NCI-H1092 treated with DMSO at 0.1 percent for 48 hours (cell line): ENCODE measurements at regions not wholly inside any gene's neighbourhood (a gene's known extent, or its start where the extent isn't known, plus 50 kb on each side); places are given as distances from the start of the nearest gene placed in this dataset.

Source experiments
- DNase-seq: peaks from one replicate; lab custom pipeline; 2025; lab: John Stamatoyannopoulos, UW

- no peak for DNase-seq
Observed at GRCh38 chr5:105581988-105582690, 2019.5 kb upstream of the NUDT12 start.

DNA sequence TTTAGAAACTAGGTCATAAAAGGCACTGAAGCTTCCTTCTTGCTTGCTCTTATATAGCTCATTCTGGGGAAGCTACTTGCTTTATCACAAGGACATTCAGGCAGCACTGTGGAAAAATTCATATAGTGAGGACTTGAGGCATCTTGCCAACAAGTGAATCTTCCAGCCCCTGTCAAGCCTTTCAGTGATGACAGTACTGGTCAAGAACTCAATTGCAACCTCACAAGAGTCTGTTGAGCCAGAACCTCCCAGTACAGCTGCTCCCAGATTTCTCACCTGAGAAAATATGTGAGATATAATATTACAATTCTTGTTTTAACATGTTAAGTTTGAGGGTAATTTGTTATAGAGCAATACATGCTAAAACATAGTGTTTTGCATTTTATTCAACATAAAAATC is 2011.0 kb upstream of the NUDT12 start:
- DNase-seq = no peak

- DNase-seq = no peak
Observed at GRCh38 chr5:105565531-105565930, 2002.9 kb upstream of the NUDT12 start.

GRCh38 chr5:105563842-105564241 is 2001.3 kb upstream of the NUDT12 start:
- DNase-seq = no peak

- no peak for DNase-seq
Observed at GRCh38 chr5:105554568-105555169, 1992.1 kb upstream of the NUDT12 start.

DNA sequence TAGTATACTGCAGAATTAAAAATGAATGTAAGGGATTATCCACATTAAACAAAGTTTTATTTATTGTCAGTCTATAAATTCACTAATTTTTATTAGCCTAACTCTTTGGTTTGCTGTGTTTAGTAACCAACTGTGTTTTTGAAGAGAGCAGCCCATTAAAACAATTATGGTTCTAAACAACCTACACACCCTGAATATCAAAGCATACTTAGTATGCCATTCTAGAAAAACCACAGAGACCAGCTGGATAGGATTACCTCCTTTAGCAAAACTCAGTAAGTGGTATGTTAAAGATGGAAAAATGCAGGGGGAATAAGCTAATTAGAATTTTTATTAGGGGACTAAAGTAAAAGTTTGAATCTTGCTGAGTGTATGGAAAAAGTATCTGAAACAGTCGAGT is 1981.7 kb upstream of the NUDT12 start:
- no peak for DNase-seq

DNA sequence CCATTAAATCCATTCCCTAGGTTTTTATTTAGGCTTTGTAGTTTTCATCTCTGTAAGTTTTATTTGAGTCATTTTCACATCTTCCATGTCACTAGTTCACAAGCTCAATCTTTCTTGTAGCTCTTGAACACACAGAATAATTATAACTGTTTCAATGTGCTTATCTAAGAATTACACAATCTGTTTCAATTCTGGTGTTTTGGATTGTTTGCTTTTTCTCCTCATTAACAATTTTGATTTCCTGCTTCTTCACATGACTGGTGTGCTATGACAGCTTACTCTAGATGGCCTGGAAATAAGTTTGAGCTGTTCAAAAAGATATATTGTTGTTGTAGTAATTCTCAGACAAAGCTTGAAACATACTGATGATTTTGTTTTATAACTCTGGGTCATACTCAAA is 1974.1 kb upstream of the NUDT12 start:
- no peak for DNase-seq

DNA sequence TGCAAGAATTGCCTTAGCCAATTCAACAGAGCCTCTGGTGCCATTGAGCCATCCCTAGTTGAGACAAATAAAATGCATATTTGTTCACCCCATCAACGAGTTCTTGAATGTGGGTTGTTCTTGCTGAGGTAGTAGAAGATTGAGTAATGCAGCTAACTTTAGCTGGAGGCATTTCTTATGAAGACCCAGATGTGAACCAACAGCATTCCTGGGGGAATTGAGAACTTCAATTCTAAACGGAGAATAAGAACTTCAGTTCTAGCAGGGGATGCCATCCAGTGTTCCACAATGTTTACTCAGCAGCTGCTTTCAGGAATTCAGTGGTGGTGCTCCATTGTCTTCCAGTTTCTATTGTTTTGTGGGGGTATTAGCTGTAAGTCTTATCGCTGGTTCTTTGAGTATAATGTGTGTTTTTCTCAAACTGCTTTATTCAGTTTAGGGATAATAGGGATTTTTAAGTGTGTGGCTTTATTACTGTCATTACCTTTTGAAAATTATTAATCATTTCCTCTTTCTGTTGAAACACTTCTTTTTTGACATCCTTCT is 1968.2 kb upstream of the NUDT12 start:
- DNase-seq = no peak

DNA sequence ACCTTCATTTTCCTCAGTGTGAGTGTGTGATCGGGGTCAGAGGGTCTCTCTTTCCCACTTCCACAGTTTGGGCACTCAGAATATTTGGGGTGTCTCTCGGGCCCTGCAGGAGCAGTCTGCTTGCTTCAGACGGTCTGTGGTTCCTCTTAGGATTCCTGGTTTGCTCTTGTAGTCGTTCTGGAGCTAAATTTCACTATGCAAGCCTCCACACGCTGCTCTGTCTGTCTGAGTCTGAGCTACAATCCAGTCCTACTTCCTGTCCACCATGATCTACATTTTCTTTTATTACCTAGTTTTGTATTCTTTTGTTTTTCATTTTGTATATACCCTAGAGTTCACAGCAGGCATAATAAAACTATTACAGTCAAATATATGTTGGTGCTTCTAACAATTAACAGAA is 1967.3 kb upstream of the NUDT12 start:
- no peak for DNase-seq

- DNase-seq = no peak
Observed at GRCh38 chr5:105508519-105508918, 1945.9 kb upstream of the NUDT12 start.

GRCh38 chr5:105506692-105507277 is 1944.2 kb upstream of the NUDT12 start:
- no peak for DNase-seq

DNA sequence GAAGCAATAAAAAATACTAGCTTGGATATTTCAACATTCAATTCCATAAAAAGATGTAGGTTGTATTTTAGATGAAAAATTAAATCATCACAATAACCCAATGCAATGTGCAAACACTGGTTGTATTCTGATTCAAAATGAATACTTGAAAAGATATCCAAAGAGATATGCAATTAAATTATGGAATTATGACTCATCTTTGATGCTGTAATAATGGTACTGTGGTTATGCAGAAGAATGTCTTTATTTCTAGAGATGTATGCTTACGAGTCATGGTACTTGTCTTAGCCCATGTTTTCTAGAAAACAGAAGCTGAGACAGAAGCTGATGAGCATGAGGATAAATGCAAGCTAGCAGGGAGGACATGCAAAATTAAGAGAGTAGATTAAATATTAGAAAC is 1941.4 kb upstream of the NUDT12 start:
- no peak for DNase-seq

DNA sequence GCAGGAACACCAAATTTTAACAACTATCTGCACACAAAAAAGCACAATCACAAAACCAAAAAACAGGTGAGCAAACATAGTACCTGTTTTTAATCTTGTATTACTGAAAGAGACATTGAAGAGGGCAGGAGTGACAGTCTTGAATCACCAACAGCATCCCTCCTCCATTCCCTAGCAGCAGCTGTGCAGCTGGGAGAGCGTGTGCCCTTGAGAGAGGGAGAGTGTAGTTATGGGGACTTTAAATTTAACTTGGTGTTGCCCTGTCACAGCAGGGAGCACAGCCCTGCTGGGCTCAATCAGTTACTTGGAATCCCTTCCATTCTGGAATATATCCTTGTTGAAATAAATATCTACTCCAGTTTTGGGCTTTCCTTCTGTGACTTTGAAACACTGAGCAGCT is 1938.7 kb upstream of the NUDT12 start:
- no peak for DNase-seq

DNA sequence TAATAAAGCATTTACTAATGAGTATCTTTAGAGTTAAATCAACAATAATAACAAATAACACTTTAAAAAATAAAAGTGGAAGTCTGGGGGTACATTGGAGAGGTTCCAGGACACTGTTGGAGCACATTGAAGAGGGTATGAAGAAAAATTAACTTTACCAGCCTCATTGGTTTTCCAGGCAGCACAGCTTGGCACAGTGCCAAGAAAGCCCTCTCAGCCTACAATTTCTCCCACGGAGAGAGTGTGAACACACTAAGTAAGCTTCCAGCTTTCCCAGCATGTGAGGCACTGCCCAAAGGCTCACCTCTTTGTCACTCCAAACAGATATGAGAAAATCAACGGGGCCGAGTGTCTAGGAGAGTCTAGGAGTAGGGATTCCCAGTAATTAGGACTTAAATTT is 1912.8 kb upstream of the NUDT12 start:
- no peak for DNase-seq

DNA sequence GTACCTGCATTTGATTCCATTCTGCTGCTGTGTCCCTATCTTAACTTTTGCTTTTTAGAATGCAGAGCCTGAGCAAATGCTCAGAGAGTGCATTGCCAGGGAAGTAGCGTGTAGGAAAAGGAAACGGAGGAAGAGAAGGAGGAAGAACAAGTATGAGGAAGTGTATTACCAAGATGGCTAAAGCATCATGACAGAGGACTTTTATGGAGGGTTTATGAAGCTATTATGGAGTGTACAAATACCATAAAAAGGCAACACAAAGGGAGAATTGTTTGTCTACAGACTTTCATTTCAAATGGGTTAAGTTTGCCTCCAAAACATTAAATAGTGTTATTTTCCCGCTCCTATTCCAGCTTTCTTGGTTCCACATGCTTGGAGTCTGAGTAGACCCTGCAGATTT is 1899.8 kb upstream of the NUDT12 start:
- no peak for DNase-seq

DNA sequence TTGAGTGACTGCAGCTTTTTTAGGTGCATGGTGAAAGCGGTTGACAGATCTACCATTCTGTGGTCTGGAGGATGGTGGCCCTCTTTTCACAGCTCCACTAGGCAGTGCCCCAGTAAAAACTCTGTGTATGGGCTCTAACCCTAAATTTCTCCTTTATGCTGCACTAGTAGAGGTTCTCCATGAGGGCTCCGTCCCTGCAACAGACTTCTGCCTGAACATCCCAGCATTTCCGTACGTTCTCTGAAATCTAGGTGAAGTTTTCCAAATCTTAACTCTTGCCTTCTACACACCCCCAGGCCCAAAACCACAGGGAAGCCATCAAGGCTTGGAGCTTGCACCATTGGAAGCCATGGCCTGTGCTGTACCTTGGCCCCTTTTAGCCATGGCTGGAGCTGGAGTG is 1898.1 kb upstream of the NUDT12 start:
- DNase-seq = no peak

DNA sequence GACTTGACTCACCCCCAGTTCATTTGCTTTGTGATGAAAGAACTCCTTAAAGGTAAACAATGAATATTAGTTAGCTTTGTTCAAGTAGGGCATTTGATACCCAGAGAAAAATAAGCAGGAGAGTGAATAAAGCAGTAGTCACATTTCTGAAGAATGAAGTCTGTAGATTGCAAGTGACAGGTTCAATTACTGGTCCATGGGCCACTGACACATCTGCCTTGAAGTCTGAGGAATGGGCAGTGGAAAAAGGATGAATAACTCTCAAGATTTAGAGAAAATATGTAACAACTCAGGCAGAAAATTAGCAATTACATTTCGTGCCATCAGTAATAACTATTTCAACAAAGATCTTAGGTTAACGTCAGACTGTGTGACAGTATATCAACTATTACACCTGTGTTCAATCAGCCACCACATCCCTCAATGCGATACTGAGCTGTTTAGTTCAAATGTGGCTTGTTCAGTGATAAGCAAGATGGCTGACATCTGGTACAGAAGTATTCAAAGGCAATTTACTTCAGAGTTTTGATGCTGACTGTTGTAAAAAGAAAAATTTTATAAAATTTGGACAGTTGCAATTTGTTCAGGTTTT is 1890.7 kb upstream of the NUDT12 start:
- no peak for DNase-seq

- DNase-seq = no peak
Observed at GRCh38 chr5:105448271-105448670, 1885.7 kb upstream of the NUDT12 start.

DNA sequence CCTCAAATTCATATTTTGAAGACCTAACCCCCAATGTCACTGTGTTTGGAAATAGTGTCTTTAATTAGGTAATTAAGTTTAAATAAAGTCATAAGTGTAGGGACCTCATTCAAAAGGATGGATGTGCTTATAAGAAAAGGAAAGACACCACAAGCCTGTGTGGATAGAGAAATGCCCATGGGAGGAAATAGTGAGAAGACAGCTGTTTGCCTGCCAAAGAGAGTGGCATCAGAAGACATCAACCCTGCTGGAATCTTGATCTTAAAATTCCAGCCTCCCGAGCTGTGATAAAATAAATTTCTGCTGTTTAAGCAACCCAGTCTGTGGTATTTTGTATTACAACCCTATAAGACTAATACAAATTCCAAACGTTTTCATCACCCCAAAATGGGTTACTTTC is 1867.9 kb upstream of the NUDT12 start:
- DNase-seq = no peak

DNA sequence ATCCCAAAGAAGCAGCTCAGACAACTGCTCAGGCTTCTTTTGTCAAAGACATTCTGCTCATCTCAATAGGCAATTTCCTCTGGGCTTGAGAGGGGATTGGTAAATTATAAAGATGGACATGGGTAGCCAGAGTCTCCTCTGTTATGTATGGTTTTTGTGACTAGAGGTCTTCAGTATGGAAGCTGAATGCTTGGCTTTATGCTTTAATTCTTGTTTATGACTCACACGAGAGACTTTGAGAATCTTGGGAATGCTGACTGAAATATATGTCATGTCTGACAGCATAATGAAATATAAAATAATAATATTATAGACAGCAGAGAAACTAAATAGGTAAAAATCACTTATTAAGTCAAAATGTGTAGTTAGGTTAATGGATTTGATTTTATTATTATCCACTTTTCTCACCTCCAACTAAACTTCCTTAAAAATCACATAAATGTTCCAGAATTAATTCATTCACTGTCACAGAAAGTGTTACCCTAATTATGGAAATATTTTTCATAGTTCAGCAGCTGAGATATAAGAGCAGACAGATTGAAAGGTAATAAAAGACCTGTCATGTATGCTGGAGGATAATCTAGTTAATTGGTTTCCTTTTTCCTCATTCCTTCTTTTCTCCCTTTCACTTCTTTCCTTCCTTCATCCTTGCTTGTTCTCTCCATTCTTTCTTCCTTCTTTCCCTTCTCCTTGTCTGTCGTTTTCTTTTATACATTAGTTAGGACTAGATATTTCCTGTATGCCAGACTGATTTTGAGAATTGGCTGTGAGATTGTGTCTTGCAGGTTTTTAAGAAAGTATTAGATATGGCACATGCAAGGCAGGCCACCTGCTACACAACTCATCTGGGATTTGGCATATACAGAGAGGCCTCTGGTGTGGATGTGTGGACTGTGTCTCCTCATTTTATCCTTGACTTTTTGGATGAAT is 1866.1 kb upstream of the NUDT12 start:
- DNase-seq = no peak

DNA sequence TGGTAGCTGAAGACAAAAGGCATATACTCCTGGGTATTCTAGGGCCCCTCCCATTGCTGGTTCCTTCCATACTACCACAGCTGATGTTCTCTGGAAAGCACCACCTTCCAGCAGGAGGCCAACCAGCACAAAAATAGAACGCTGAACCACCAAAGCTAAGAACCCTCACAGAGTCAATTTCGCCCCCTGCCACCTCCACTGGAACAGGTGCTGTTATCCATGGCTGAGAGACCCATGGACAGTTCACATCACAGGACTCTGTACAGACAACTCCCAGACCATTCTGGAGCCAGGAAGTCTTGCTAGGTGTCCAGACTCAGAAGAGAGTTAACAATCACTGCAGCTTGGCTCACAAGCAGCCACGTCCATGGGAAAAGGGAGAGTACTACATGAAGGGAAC is 1851.5 kb upstream of the NUDT12 start:
- no peak for DNase-seq

- no peak for DNase-seq
Observed at GRCh38 chr5:105413406-105413990, 1850.9 kb upstream of the NUDT12 start.
